DND-41 (cell line): ENCODE measurements at regions not wholly inside any gene's neighbourhood (a gene's known extent, or its start where the extent isn't known, plus 50 kb on each side); places are given as distances from the start of the nearest gene placed in this dataset.

Experiments
- ATAC-seq: fragments of 200-7000 bp; cut with Tn5 transposase; 3 replicates; pipeline ENCODE4 v1.9.1; 2021; ENCODE audit warnings: low read depth; ENCODE audit not compliant: insufficient read depth
- DNase-seq: peaks from one replicate; pipeline ENCODE4 v3.0.0-alpha.2; 2020
- H2AFZ ChIP-seq: 2 replicates; pipeline ENCODE4 v1.6.0; 2012; ENCODE audit warnings: low read depth, low read length
- H3K27ac ChIP-seq: 2 replicates; pipeline ENCODE4 v1.5.1; 2012; ENCODE audit warnings: low read length, inconsistent platforms
- H3K27me3 ChIP-seq: fragments of 200-600 bp; sonication (generic); 2 replicates; pipeline ENCODE4 v1.6.0; 2012; ENCODE audit warnings: low read length, mild to moderate bottlenecking, inconsistent platforms; ENCODE audit not compliant: insufficient read depth, poor library complexity
- H3K36me3 ChIP-seq: 2 replicates; pipeline ENCODE4 v1.5.1; 2012; ENCODE audit warnings: low read length, inconsistent platforms; ENCODE audit not compliant: insufficient read depth
- H3K4me1 ChIP-seq: 2 replicates; pipeline ENCODE4 v1.5.1; 2012; ENCODE audit warnings: mild to moderate bottlenecking, low read length; ENCODE audit not compliant: insufficient read depth
- H3K4me2 ChIP-seq: 2 replicates; pipeline ENCODE4 v1.6.0; 2012; ENCODE audit warnings: mild to moderate bottlenecking, moderate library complexity, low read length, inconsistent platforms; ENCODE audit not compliant: insufficient read depth
- H3K4me3 ChIP-seq, 2 experiments: fragments of 200-600 bp in 1 of 2; shearing (Covaris generic) in 1 of 2; 2 replicates each; pipeline ENCODE4 v1.5.1; 2012 to 2016; ENCODE audit warnings: inconsistent platforms in 2 of 2, low read length in 2 of 2, mild to moderate bottlenecking in 2 of 2, low read depth in 1 of 2, moderate library complexity in 1 of 2
- H3K79me2 ChIP-seq: 2 replicates; pipeline ENCODE4 v1.6.0; 2012; ENCODE audit warnings: low read length, inconsistent platforms; ENCODE audit not compliant: insufficient read depth
- H3K9ac ChIP-seq: 2 replicates; pipeline ENCODE4 v1.6.0; 2012; ENCODE audit warnings: low read depth, mild to moderate bottlenecking, inconsistent platforms, low read length, moderate library complexity
- H3K9me3 ChIP-seq: 2 replicates; pipeline ENCODE4 v1.5.1; 2012; ENCODE audit warnings: low read length, moderate library complexity, mild to moderate bottlenecking, inconsistent platforms; ENCODE audit not compliant: insufficient read depth, severe bottlenecking
- H4K20me1 ChIP-seq: 2 replicates; pipeline ENCODE4 v1.6.0; 2012; ENCODE audit warnings: low read length; ENCODE audit not compliant: insufficient read depth
- CTCF ChIP-seq: IDR thresholded peaks from 2 replicates; pipeline ENCODE4 v1.5.1; 2012; ENCODE audit warnings: borderline replicate concordance, low read length, moderate library complexity, mild to moderate bottlenecking; ENCODE audit not compliant: poor library complexity, severe bottlenecking; ENCODE audit errors: extremely low read depth
- EZH2 ChIP-seq: IDR thresholded peaks from 3 replicates; pipeline ENCODE4 v1.6.1; 2012; ENCODE audit warnings: borderline replicate concordance, low read depth, mild to moderate bottlenecking, moderate library complexity, low read length, inconsistent platforms; ENCODE audit not compliant: severe bottlenecking

DNA sequence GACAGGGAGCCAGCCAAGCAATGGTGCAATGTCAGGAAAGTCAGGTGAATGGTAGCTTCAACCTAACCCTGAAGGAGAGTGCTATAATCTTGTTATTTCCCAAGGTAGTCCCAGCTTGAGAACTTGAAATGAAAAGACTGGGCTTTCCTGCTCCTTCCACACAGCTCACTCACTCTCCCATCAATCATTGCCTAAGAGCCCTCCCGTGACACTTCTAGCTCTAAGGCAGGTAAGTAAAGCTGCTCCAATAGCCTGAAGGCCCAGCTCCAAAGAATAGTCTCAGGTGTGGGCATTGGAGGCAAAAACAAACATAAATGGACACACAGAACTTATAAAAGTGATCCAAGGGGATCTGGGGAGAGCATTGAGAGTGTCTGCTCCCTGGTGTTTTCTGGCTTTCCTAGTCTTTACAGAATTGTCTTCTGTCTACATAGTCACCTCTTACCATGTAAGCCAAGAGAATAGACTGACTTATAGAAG, 63.1 kb upstream of the TBC1D5 start:
- H4K20me1 ChIP-seq, result no peaks in the 10 kb centered on the region
- no peaks in the 10 kb centered on the region for H3K79me2 ChIP-seq
- no peaks in the 10 kb centered on the region for H3K27me3 ChIP-seq
- no peak overlapping the region for H3K27ac ChIP-seq
- DNase-seq (no peak), ATAC-seq (no peak)
- TF ChIP-seq EZH2 (no peak), CTCF (no peak)
- no peak overlapping the region for H3K4me3 ChIP-seq
- no peak overlapping the region for H3K9ac ChIP-seq
- H2AFZ ChIP-seq, result no peak overlapping the region
- peaks cover 4% of the 10 kb centered on the region for H3K4me1 ChIP-seq
- no peak overlapping the region for H3K4me2 ChIP-seq
- H3K9me3 ChIP-seq, result no peaks in the 10 kb centered on the region
- no peaks in the 10 kb centered on the region for H3K36me3 ChIP-seq

GRCh38 chr3:17802950-17803349, 60.5 kb upstream of the TBC1D5 start:
- TF ChIP-seq CTCF (no peak), EZH2 (no peak)
- DNase-seq, result no peak
- ATAC-seq, result no peak
- Histone ChIP-seq H3K9me3 (no peaks in the 10 kb centered on the region), H3K4me3 (no peak overlapping the region), H3K9ac (no peak overlapping the region), H3K4me2 (no peak overlapping the region), H3K27ac (no peak overlapping the region), H3K4me1 (peaks cover 4% of the 10 kb centered on the region), H4K20me1 (no peaks in the 10 kb centered on the region), H2AFZ (no peak overlapping the region), H3K79me2 (no peaks in the 10 kb centered on the region), H3K36me3 (no peaks in the 10 kb centered on the region), H3K27me3 (no peaks in the 10 kb centered on the region)

DNA sequence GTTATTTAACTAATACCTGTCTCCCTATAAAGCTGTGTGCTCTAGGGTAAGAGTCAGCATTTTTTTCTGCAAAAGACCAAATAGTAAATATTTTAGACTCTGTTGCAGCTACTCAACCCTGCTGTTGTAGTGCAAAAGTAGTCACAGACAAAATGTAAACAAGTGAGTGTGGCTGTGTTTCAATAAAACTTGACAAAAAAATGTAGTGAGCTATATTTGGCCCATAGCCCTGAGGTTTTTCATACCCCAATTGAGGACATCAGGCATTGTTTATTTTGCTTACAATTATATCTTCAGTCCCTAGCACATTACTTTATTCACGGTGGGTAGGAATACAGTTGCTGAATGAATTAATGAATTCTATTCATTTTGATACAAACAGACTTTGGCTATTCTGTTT, 58.7 kb upstream of the TBC1D5 start:
- Histone ChIP-seq H3K79me2 (no peaks in the 10 kb centered on the region), H3K4me2 (no peak overlapping the region), H3K27me3 (no peaks in the 10 kb centered on the region), H2AFZ (no peak overlapping the region), H3K9ac (no peak overlapping the region), H3K4me1 (peaks cover under 1% of the 10 kb centered on the region), H3K4me3 (no peak overlapping the region), H3K36me3 (peaks cover 2% of the 10 kb centered on the region; the same call in 1 of the 2 replicates), H3K27ac (no peak overlapping the region), H3K9me3 (no peaks in the 10 kb centered on the region), H4K20me1 (no peaks in the 10 kb centered on the region)
- no peak for TF ChIP-seq CTCF
- no peak for TF ChIP-seq EZH2
- ATAC-seq (no peak), DNase-seq (no peak)

- Histone ChIP-seq H4K20me1 (no peaks in the 10 kb centered on the region), H3K4me1 (no peaks in the 10 kb centered on the region), H3K27me3 (no peaks in the 10 kb centered on the region), H3K9me3 (no peaks in the 10 kb centered on the region), H3K9ac (no peak overlapping the region), H2AFZ (no peak overlapping the region), H3K4me3 (no peak overlapping the region), H3K36me3 (peaks cover 2% of the 10 kb centered on the region; the same call in 1 of the 2 replicates), H3K27ac (no peak overlapping the region), H3K4me2 (no peak overlapping the region), H3K79me2 (no peaks in the 10 kb centered on the region)
- ATAC-seq, result no peak
- DNase-seq, result no peak
- TF ChIP-seq EZH2 (no peak), CTCF (no peak)
Observed at GRCh38 chr3:17800232-17800631, 57.8 kb upstream of the TBC1D5 start.
